Activated B cell treated with CpG ODN at 0.5 μM for 24 hours (primary cell): ENCODE measurements at regions not wholly inside any gene's neighbourhood (a gene's known extent, or its start where the extent isn't known, plus 50 kb on each side); places are given as distances from the start of the nearest gene placed in this dataset.

ENCODE experiments used
- ATAC-seq: fragments of 200-7000 bp; cut with Tn5 transposase; one replicate; pipeline ENCODE4 v1.10.0; 2021; ENCODE audit warnings: low read depth, mild to moderate bottlenecking, moderate library complexity
- CTCF ChIA-PET: fragments of 350-600 bp; sonication (Branson Sonifier 250); formaldehyde crosslinking; loops from one replicate; lab custom pipeline; 2021; ENCODE audit warnings: antibody characterized with exemption; lab: Charles Lee
- POLR2A ChIA-PET: fragments of 350-600 bp; sonication (Branson Sonifier 250); formaldehyde crosslinking; loops from one replicate; lab custom pipeline; 2021; ENCODE audit warnings: antibody characterized with exemption; lab: Charles Lee
- DNase-seq: peaks from one replicate; pipeline ENCODE4 v3.0.0; 2022
- H3K27ac Mint-ChIP-seq: one replicate; pipeline ENCODE4 v1.8.0; 2020; ENCODE audit warnings: mixed read lengths
- H3K27me3 Mint-ChIP-seq: one replicate; pipeline ENCODE4 v1.8.0; 2021; ENCODE audit warnings: mixed read lengths
- H3K36me3 Mint-ChIP-seq: one replicate; pipeline ENCODE4 v1.8.0; 2021; ENCODE audit warnings: low read depth, mixed read lengths
- H3K4me1 Mint-ChIP-seq: one replicate; pipeline ENCODE4 v1.8.0; 2021; ENCODE audit warnings: mixed read lengths
- H3K4me3 Mint-ChIP-seq: one replicate; pipeline ENCODE4 v1.8.0; 2020; ENCODE audit warnings: mild to moderate bottlenecking, mixed read lengths
- H3K9me3 Mint-ChIP-seq: one replicate; pipeline ENCODE4 v1.8.0; 2020; ENCODE audit warnings: mixed read lengths
- intact Hi-C: fragments of 100-400 bp; cut with micrococcal nuclease; formaldehyde crosslinking; loops from one replicate; pipeline ENCODE4 v1.15.1; 2024
- TF ChIP-seq, protein P1 (sequence below): fragments of 200-600 bp; IDR thresholded peaks from one replicate; pipeline ENCODE4 v1.8.0; 2022; ENCODE audit warnings: antibody characterized with exemption, mild to moderate bottlenecking

DNA sequence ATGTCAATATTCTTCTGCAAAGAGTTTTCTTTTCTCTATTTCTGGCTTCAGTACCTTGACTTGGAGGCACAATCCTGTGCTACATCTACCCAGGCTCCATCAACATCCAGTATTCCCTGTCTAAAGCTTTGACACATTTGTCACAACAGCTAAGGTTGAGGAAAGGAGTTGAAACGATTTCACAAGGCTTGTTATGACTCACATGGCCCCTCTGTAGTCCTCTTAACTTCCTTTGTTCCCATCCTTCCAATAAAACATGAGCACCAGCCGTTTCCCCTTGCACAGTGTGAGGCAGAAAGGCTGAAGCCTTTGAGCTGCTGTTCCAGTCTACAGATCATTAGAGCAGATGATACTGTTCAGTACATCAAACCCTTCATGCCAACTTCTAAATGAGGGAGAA lies 163.0 kb upstream of the TMCO5A start:
- Mint-ChIP-seq H3K27ac (no peak overlapping the region), H3K4me1 (peaks cover under 1% of the 10 kb centered on the region), H3K4me3 (no peak overlapping the region), H3K36me3 (no peaks in the 10 kb centered on the region), H3K27me3 (peaks cover 3% of the 10 kb centered on the region), H3K9me3 (no peaks in the 10 kb centered on the region)
- intact Hi-C loops = no loop called here
- TF ChIP-seq, protein P1, sequence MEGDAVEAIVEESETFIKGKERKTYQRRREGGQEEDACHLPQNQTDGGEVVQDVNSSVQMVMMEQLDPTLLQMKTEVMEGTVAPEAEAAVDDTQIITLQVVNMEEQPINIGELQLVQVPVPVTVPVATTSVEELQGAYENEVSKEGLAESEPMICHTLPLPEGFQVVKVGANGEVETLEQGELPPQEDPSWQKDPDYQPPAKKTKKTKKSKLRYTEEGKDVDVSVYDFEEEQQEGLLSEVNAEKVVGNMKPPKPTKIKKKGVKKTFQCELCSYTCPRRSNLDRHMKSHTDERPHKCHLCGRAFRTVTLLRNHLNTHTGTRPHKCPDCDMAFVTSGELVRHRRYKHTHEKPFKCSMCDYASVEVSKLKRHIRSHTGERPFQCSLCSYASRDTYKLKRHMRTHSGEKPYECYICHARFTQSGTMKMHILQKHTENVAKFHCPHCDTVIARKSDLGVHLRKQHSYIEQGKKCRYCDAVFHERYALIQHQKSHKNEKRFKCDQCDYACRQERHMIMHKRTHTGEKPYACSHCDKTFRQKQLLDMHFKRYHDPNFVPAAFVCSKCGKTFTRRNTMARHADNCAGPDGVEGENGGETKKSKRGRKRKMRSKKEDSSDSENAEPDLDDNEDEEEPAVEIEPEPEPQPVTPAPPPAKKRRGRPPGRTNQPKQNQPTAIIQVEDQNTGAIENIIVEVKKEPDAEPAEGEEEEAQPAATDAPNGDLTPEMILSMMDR = no peak
- POLR2A ChIA-PET = no interaction called here
- ATAC-seq (no peak), DNase-seq (no peak)
- CTCF ChIA-PET = no interaction called here

DNA sequence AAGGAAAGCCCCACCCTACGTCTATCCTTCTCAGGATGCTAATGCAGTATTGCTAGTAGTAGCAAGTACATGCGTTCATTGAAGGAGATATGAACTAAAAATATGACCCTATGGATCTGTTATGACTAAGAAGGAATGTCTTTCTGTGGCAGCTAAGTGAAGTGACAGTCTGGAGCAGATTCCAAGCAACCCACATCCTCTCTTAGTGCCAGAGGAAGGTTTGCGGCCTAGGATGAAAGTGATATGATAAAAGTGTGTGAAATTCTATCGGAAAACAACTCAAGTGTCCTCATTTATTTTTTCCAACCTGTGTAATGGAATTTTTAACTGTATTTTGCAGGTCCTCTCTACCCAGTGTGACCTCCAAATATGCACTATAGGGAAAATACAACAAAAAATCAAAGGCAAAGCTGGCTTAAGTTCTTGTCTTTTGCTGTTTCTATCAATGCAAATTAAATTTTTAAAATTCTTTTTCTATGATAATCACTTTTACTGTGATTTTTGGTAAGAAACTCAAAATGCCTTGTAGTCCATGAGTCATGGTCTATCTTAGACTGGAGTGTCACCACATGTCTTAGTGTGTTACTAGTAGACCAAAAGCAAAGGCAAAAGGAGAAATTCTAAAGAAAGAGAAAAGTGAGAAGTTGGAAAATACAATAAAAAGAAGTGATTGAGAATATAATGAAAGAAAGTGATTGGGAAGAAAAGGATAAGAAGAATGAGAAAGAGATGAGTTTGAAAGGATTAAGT lies 161.2 kb upstream of the TMCO5A start:
- no peaks in the 10 kb centered on the region for H3K4me1 Mint-ChIP-seq
- ChIA-PET POLR2A (no interaction called here), CTCF (no interaction called here)
- no peak for DNase-seq
- ATAC-seq = no peak
- no peaks in the 10 kb centered on the region for H3K36me3 Mint-ChIP-seq
- H3K27me3 Mint-ChIP-seq = peaks cover 3% of the 10 kb centered on the region
- H3K4me3 Mint-ChIP-seq = no peak overlapping the region
- no peak overlapping the region for H3K27ac Mint-ChIP-seq
- no peaks in the 10 kb centered on the region for H3K9me3 Mint-ChIP-seq
- intact Hi-C loops = no loop called here
- TF ChIP-seq, protein P1 = no peak

DNA sequence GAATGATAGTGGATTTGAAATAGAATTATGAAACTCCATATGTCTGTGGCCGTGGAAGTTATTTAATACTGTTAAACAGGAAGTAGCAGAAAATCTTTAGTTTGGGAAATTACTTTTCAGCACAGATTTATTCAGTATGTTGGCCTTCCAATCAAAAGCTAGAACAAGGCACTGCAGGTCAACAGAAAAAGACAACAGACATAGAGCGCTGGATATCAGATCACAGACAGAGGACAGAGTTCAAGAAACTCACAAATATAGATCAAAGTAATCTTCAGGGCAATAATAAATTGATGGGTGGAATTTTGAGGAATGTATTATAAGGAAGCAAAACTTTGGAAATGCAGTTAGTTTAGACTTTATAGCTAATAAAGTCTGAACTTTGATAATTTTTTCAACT lies 159.5 kb upstream of the TMCO5A start:
- ATAC-seq (no peak), DNase-seq (no peak)
- H3K27me3 Mint-ChIP-seq = peaks cover 3% of the 10 kb centered on the region
- ChIA-PET CTCF (interaction anchor here (1.1 kb wide), 1 partner anchor 10 kb away, joined by 3 read pairs; no protein-coding TSS in a partner anchor), POLR2A (no interaction called here)
- TF ChIP-seq, protein P1 = no peak
- H3K4me3 Mint-ChIP-seq = no peak overlapping the region
- H3K27ac Mint-ChIP-seq = no peak overlapping the region
- H3K4me1 Mint-ChIP-seq = no peaks in the 10 kb centered on the region
- H3K36me3 Mint-ChIP-seq = no peaks in the 10 kb centered on the region
- intact Hi-C loops = no loop called here
- H3K9me3 Mint-ChIP-seq = no peaks in the 10 kb centered on the region

DNA sequence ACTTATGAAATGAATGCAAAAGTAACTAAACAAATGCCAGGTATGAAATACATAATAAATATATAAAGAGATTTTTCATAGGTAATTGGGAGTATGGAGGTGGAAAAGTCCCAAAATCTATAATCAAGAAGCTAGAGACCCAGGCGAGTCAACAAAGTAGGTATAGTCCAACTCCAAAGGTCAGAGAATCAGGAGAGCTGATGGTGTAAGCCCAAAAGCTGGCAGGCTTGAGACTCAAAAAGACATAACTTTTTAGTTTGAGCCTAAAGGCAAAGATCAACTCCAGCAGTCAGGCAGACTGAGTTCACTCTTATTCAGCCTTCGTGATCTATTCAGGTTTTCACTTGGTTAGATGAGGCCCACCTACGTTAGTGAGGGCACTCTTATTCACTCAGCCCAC lies 157.4 kb upstream of the TMCO5A start:
- no peaks in the 10 kb centered on the region for H3K9me3 Mint-ChIP-seq
- no peak for ATAC-seq
- H3K27me3 Mint-ChIP-seq = no peaks in the 10 kb centered on the region
- no peaks in the 10 kb centered on the region for H3K36me3 Mint-ChIP-seq
- H3K27ac Mint-ChIP-seq = no peak overlapping the region
- H3K4me3 Mint-ChIP-seq = no peak overlapping the region
- CTCF ChIA-PET = no interaction called here
- intact Hi-C loops = no loop called here
- DNase-seq = no peak
- H3K4me1 Mint-ChIP-seq = no peaks in the 10 kb centered on the region
- TF ChIP-seq, protein P1 = no peak
- POLR2A ChIA-PET = no interaction called here

DNA sequence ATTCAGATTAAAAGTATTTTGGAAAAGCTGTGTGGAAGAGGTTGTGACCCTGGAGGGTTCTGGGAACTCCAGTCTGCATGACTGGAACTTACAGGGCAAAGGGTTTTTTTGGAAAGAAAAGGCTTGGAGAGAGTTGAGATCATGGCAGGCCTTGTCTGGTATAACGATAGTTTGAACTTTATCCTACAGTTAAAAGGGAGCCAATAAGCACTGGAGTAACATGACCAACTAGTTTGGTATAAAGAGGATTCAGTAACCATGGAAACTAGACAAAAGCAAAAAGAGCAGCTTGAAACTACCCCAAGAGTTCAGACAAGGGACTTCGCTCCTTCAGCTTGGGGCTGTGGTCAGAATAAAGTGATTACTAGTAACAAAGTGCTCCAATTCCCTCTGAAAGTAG lies 151.2 kb upstream of the TMCO5A start:
- no peak for ATAC-seq
- TF ChIP-seq, protein P1 = no peak
- Mint-ChIP-seq H3K4me1 (no peaks in the 10 kb centered on the region), H3K9me3 (no peaks in the 10 kb centered on the region), H3K36me3 (no peaks in the 10 kb centered on the region), H3K27me3 (no peaks in the 10 kb centered on the region), H3K4me3 (no peak overlapping the region), H3K27ac (no peak overlapping the region)
- ChIA-PET POLR2A (no interaction called here), CTCF (no interaction called here)
- intact Hi-C loops = no loop called here
- DNase-seq = no peak
